NT2/D1 (cell line): ENCODE measurements at regions not wholly inside any gene's neighbourhood (a gene's known extent, or its start where the extent isn't known, plus 50 kb on each side); places are given as distances from the start of the nearest gene placed in this dataset.

Experiments
- DNase-seq: peaks from one replicate; pipeline ENCODE4 v3.0.0-alpha.2; 2011; ENCODE audit warnings: low read depth, low spot score
- H3K27me3 ChIP-seq: 2 replicates; pipeline ENCODE4 v1.6.0; 2011; ENCODE audit warnings: mild to moderate bottlenecking; ENCODE audit not compliant: insufficient read length, insufficient read depth
- H3K36me3 ChIP-seq: 2 replicates; pipeline ENCODE4 v1.6.1; 2011; ENCODE audit warnings: mild to moderate bottlenecking, low read length, mixed read lengths; ENCODE audit not compliant: insufficient read depth, insufficient read length
- H3K4me1 ChIP-seq: 2 replicates; pipeline ENCODE4 v1.5.1; 2011; ENCODE audit not compliant: insufficient read depth, insufficient read length
- H3K4me3 ChIP-seq: 2 replicates; pipeline ENCODE4 v1.5.1; 2011; ENCODE audit warnings: low read depth; ENCODE audit not compliant: insufficient read length
- H3K9ac ChIP-seq: 2 replicates; pipeline ENCODE4 v1.6.0; 2011; ENCODE audit warnings: low read depth; ENCODE audit not compliant: insufficient read length
- H3K9me3 ChIP-seq: 2 replicates; pipeline ENCODE4 v1.5.1; 2011; ENCODE audit warnings: mild to moderate bottlenecking, low read length; ENCODE audit not compliant: insufficient read depth
- SUZ12 ChIP-seq: IDR thresholded peaks from 2 replicates; pipeline ENCODE4 v1.6.1; 2011; ENCODE audit not compliant: insufficient read length, insufficient read depth; ENCODE audit errors: extremely low read depth
- YY1 ChIP-seq: IDR thresholded peaks from 2 replicates; pipeline ENCODE4 v1.6.1; 2011; ENCODE audit not compliant: insufficient read length, insufficient read depth
- ZNF274 ChIP-seq: IDR thresholded peaks from 2 replicates; pipeline ENCODE4 v1.6.1; 2011; ENCODE audit warnings: mild to moderate bottlenecking, low read depth, low read length

DNA sequence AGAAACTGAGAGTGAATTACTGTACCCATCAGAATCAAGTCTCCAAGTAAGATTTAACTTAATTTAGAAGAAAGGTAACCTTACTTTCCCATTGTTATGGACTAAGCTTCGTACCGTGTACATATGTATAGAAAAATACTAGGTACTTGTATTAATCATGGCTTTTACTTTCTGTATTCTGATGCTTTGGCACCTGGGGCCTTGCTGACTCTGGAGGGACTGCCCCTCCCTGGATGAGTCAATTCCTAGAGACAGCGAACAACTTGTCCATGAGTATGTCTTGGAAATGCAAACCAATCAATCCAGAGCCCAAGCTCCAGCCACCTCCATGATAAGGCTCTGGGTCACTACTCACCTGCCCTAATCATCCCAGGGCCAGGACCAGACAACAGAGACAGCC lies 50.0 kb upstream of the DGKG start:
- no peak for DNase-seq

More for the DNA sequence above, 50.0 kb upstream of the DGKG start:
- Histone ChIP-seq H3K4me3 (no peak overlapping the region), H3K36me3 (no peaks in the 10 kb centered on the region), H3K9me3 (no peaks in the 10 kb centered on the region), H3K9ac (no peak overlapping the region), H3K4me1 (peaks cover 3% of the 10 kb centered on the region), H3K27me3 (no peaks in the 10 kb centered on the region)
- TF ChIP-seq YY1 (no peak), SUZ12 (no peak), ZNF274 (no peak)
